Hepatocyte (in vitro differentiated cells): ENCODE measurements at regions not wholly inside any gene's neighbourhood (a gene's known extent, or its start where the extent isn't known, plus 50 kb on each side); places are given as distances from the start of the nearest gene placed in this dataset.

Source experiments
- CTCF ChIP-seq: fragments of 200-600 bp; sonication (generic); IDR thresholded peaks from 2 replicates; pipeline ENCODE4 v1.5.1; 2016; ENCODE audit warnings: antibody characterized with exemption, mild to moderate bottlenecking; ENCODE audit not compliant: poor library complexity
- EZH2 ChIP-seq: fragments of 200-600 bp; sonication (generic); IDR thresholded peaks from 2 replicates; pipeline ENCODE4 v1.6.1; 2016; ENCODE audit warnings: antibody characterized with exemption, mild to moderate bottlenecking, borderline replicate concordance
- EZH2phosphoT487 ChIP-seq: fragments of 200-600 bp; sonication (generic); IDR thresholded peaks from one replicate; pipeline ENCODE4 v1.6.1; 2018; ENCODE audit warnings: antibody characterized with exemption, mild to moderate bottlenecking, low read depth, moderate library complexity; ENCODE audit not compliant: unreplicated experiment, severe bottlenecking

GRCh38 chr19:28463493-28464053 lies 749.4 kb downstream of the UQCRFS1 start:
- no peak for TF ChIP-seq CTCF
- TF ChIP-seq EZH2 = no peak
- no peak for TF ChIP-seq EZH2phosphoT487
